ENCODE measurements at regions not wholly inside any gene's neighbourhood (a gene's known extent, or its start where the extent isn't known, plus 50 kb on each side); places are given as distances from the start of the nearest gene placed in this dataset.

- TF ChIP-seq ZNF274 (IDR thresholded peaks at IDR 0.05; ENCODE audit: low read depth, low read length) (no peak), YY1 (IDR thresholded peaks at IDR 0.05; ENCODE audit: insufficient read depth, insufficient read length) (no peak), SUZ12 (IDR thresholded peaks at IDR 0.05; ENCODE audit: extremely low read depth, insufficient read depth, insufficient read length) (no peak)
Observed at GRCh38 chr3:194953291-194953690, 267.6 kb downstream of the FAM43A start.

Measured in NT2/D1 (cell line).